ENCODE measurements at regions not wholly inside any gene's neighbourhood (a gene's known extent, or its start where the extent isn't known, plus 50 kb on each side); places are given as distances from the start of the nearest gene placed in this dataset.

DNA sequence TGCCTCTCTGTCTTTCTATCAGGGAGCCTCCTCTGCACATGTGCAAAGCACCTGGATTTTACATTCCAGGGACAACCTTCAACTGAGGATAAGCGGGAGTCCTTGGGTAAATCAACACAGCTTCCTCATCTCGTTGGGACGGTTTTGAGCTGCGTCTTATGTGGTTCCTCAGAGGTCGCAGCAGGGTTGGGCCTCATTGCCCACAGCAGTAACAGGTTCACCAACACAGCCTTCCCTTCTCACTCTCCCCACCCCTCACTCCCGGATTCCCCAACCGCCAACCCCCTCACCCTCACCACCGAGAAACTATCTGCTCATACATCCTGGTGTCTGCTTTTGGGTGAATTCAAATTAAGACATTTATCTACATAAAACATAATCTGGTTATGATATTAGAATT is 155.8 kb upstream of the GGTLC1 start:
- TF ChIP-seq, protein P1, sequence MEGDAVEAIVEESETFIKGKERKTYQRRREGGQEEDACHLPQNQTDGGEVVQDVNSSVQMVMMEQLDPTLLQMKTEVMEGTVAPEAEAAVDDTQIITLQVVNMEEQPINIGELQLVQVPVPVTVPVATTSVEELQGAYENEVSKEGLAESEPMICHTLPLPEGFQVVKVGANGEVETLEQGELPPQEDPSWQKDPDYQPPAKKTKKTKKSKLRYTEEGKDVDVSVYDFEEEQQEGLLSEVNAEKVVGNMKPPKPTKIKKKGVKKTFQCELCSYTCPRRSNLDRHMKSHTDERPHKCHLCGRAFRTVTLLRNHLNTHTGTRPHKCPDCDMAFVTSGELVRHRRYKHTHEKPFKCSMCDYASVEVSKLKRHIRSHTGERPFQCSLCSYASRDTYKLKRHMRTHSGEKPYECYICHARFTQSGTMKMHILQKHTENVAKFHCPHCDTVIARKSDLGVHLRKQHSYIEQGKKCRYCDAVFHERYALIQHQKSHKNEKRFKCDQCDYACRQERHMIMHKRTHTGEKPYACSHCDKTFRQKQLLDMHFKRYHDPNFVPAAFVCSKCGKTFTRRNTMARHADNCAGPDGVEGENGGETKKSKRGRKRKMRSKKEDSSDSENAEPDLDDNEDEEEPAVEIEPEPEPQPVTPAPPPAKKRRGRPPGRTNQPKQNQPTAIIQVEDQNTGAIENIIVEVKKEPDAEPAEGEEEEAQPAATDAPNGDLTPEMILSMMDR (IDR thresholded peaks at IDR 0.05; ENCODE audit: low read length, missing control alignments): no peak
- no peak for DNase-seq (ENCODE audit: low read depth)
- no peak overlapping the region for H3K4me3 ChIP-seq (replicated peaks; ENCODE audit: low read depth, low read length)

DNA sequence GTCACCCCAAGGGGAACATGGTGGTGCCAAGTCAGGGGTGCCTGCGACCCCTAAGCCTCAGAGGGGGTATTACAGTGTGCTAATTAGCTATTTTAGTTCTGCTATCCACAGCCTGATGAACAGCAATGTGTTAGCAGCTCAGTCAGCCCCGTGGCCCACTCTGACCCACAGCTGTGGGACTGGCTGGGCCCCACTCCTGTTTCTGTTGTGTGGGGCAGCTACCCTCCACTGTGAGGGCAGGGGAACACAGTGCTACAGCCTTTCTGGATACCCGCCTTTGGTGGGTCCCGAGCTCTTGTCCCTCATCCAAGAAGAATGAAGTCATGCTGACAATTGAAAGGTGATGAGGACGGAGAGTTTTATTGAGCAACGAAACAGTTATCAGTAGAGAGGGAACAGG is 152.5 kb upstream of the GGTLC1 start:
- no peak for DNase-seq (ENCODE audit: low read depth)
- TF ChIP-seq, protein P1 (IDR thresholded peaks at IDR 0.05; ENCODE audit: low read length, missing control alignments): no peak
- no peak overlapping the region for H3K4me3 ChIP-seq (replicated peaks; ENCODE audit: low read depth, low read length)

DNA sequence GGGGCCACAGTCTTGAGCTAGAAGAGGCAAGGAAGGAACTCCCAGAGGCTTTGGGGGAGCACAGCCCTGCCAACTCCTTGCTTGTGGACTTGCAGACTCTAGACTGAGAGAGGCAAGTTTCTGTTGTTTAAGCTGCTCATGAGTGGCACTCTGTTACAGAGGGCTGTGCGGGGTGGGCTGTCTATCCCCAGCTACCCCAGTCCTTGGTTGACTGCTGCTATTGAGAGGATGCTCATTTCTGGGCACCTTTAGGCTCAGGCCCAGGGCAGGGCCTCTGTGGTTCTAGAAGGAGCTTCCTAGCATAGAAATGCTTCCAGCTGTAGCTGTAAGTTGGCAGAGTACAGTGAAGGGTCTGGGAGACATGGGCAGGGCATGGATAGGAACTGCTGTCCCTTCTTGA is 151.3 kb upstream of the GGTLC1 start:
- no peak overlapping the region for H3K4me3 ChIP-seq (replicated peaks; ENCODE audit: low read depth, low read length)
- no peak for DNase-seq (ENCODE audit: low read depth)

GRCh38 chr20:24138951-24139350 is 150.4 kb upstream of the GGTLC1 start:
- no peak for DNase-seq (ENCODE audit: low read depth)
- TF ChIP-seq, protein P1 (IDR thresholded peaks at IDR 0.05; ENCODE audit: low read length, missing control alignments): no peak
- no peak overlapping the region for H3K4me3 ChIP-seq (replicated peaks; ENCODE audit: low read depth, low read length)

More for the DNA sequence above, 151.3 kb upstream of the GGTLC1 start:
- TF ChIP-seq, protein P1 (IDR thresholded peaks at IDR 0.05; ENCODE audit: low read length, missing control alignments): no peak

DNA sequence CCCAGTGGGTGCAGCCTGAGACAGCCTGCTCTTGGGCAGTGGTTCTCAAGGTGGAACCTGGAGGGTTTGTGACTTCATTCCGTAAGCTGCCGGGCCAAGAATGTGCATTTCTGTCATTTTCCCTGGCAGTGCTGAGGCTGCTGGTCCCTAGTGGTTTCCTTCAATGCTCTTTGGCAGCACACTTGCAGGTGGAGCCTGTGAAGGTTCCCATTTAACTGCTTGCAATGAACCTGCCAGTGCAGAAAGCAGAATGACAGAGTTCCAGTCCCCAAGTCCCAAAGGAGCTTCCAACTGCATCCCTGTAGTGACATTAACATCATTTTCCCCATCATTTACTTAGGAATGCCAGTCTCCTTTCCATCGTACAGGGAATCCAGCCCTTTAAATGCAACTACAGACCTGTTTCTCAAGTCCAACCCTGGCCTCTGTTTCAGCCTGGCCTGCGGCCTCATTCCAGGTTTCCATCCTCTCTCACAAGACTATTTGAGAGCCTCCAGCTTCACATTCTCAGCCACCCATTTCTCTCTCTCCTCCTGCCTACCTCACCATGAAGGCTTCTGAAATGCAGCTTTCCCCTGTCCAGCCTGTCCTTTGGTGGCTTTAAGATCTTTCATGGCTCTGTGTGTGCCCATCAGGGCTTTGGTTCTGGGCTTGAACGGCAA is 149.7 kb upstream of the GGTLC1 start:
- H3K4me3 ChIP-seq (replicated peaks; ENCODE audit: low read depth, low read length): no peak overlapping the region
- TF ChIP-seq, protein P1 (IDR thresholded peaks at IDR 0.05; ENCODE audit: low read length, missing control alignments): no peak

GRCh38 chr20:24136659-24137246 is 148.2 kb upstream of the GGTLC1 start:
- H3K4me3 ChIP-seq (replicated peaks; ENCODE audit: low read depth, low read length): no peak overlapping the region
- TF ChIP-seq, protein P1 (IDR thresholded peaks at IDR 0.05; ENCODE audit: low read length, missing control alignments): no peak
- no peak for DNase-seq (ENCODE audit: low read depth)

More for the DNA sequence above, 149.7 kb upstream of the GGTLC1 start:
- DNase-seq (ENCODE audit: low read depth): no peak

- H3K4me3 ChIP-seq (replicated peaks; ENCODE audit: low read depth, low read length): no peak overlapping the region
- TF ChIP-seq, protein P1 (IDR thresholded peaks at IDR 0.05; ENCODE audit: low read length, missing control alignments): no peak
- no peak for DNase-seq (ENCODE audit: low read depth)
These were observed 147.2 kb upstream of the GGTLC1 start for GRCh38 chr20:24135781-24136180.

All from fibroblast of pulmonary artery (primary cell).